Suprapubic skin (tissue), 4 donors: ENCODE measurements at regions not wholly inside any gene's neighbourhood (a gene's known extent, or its start where the extent isn't known, plus 50 kb on each side); places are given as distances from the start of the nearest gene placed in this dataset.

Experiments
- EP300 ChIP-seq: sonication (generic); formaldehyde crosslinking; IDR thresholded peaks from one replicate; pipeline ENCODE4 v1.6.1; 2017; ENCODE audit warnings: antibody characterized with exemption
- POLR2A ChIP-seq, 2 donors: fragments of 450-650 bp; IDR thresholded peaks; one replicate each; pipeline ENCODE4 v1.6.1; 2017; ENCODE audit warnings: antibody characterized with exemption in 2 of 2, mild to moderate bottlenecking in 2 of 2, moderate library complexity in 2 of 2
- POLR2AphosphoS5 ChIP-seq, 3 donors: sonication (generic); formaldehyde crosslinking; IDR thresholded peaks; one replicate each; pipeline ENCODE4 v1.6.1; 2017; ENCODE audit warnings: antibody characterized with exemption in 3 of 3

GRCh38 chr1:229984310-229984991 lies 82.6 kb upstream of the GALNT2 start:
- TF ChIP-seq POLR2A (IDR thresholded peaks at IDR 0.05) (no peak), POLR2AphosphoS5 (IDR thresholded peaks at IDR 0.05) (no peak), EP300 (no peak)
